HuH-7.5 (cell line): ENCODE measurements at regions not wholly inside any gene's neighbourhood (a gene's known extent, or its start where the extent isn't known, plus 50 kb on each side); places are given as distances from the start of the nearest gene placed in this dataset.
A peak's percentile ranks its signal among the peaks of the same experiment; 100 is the strongest.

Experiments used
- DNase-seq: peaks from one replicate; pipeline ENCODE4 v3.0.0; 2011; ENCODE audit warnings: low spot score

- DNase-seq, result no peak
Measured at GRCh38 chr2:102967451-102967850, 205.6 kb downstream of the TMEM182 start.

GRCh38 chr2:102968375-102968774, 206.5 kb downstream of the TMEM182 start:
- no peak for DNase-seq

GRCh38 chr2:102971701-102972100, 209.9 kb downstream of the TMEM182 start:
- no peak for DNase-seq

GRCh38 chr2:102975996-102976975, 214.5 kb downstream of the TMEM182 start:
- DNase-seq, result peak; percentile 6

- no peak for DNase-seq
Measured at GRCh38 chr2:102977426-102978090, 215.7 kb downstream of the TMEM182 start.

- DNase-seq, result no peak
Measured at GRCh38 chr2:102978091-102978490, 216.3 kb downstream of the TMEM182 start.

GRCh38 chr2:102979429-102979828, 217.6 kb downstream of the TMEM182 start:
- no peak for DNase-seq

GRCh38 chr2:102983786-102984185, 222.0 kb downstream of the TMEM182 start:
- no peak for DNase-seq

GRCh38 chr2:102986826-102987490, 225.1 kb downstream of the TMEM182 start:
- DNase-seq, result no peak

- DNase-seq, result no peak
Measured at GRCh38 chr2:102992607-102993006, 230.8 kb downstream of the TMEM182 start.

GRCh38 chr2:102999958-103000357, 238.1 kb downstream of the TMEM182 start:
- no peak for DNase-seq

- no peak for DNase-seq
Measured at GRCh38 chr2:103002954-103003353, 241.1 kb downstream of the TMEM182 start.

GRCh38 chr2:103003750-103004260, 242.0 kb downstream of the TMEM182 start:
- DNase-seq, result no peak

- DNase-seq, result no peak
Measured at GRCh38 chr2:103004426-103004942, 242.7 kb downstream of the TMEM182 start.

- no peak for DNase-seq
Measured at GRCh38 chr2:103005393-103005792, 243.6 kb downstream of the TMEM182 start.

- no peak for DNase-seq
Measured at GRCh38 chr2:103007086-103007485, 245.3 kb downstream of the TMEM182 start.

- DNase-seq, result no peak
Measured at GRCh38 chr2:103008586-103008985, 246.8 kb downstream of the TMEM182 start.

GRCh38 chr2:103009871-103010270, 248.0 kb downstream of the TMEM182 start:
- no peak for DNase-seq

- no peak for DNase-seq
Measured at GRCh38 chr2:103010306-103010705, 248.5 kb downstream of the TMEM182 start.

GRCh38 chr2:103010751-103011150, 248.9 kb downstream of the TMEM182 start:
- DNase-seq, result no peak

GRCh38 chr2:103012590-103012989, 250.8 kb downstream of the TMEM182 start:
- DNase-seq, result no peak

- no peak for DNase-seq
Measured at GRCh38 chr2:103025056-103025455, 263.2 kb downstream of the TMEM182 start.
